ENCODE measurements at regions not wholly inside any gene's neighbourhood (a gene's known extent, or its start where the extent isn't known, plus 50 kb on each side); places are given as distances from the start of the nearest gene placed in this dataset.

GRCh38 chr3:24936574-24936973, 441.9 kb upstream of the THRB start:
- TF ChIP-seq CTCF (IDR thresholded peaks at IDR 0.05) (no peak), TCF7L2 (IDR thresholded peaks at IDR 0.05; ENCODE audit: low read depth, low read length) (no peak), SIN3A (IDR thresholded peaks at IDR 0.05; ENCODE audit: borderline replicate concordance, insufficient read depth, low read depth, low read length) (no peak), REST (IDR thresholded peaks at IDR 0.05; ENCODE audit: insufficient read depth in 1 of 2, low read depth in 2 of 2, low read length in 1 of 2) (no peak), POLR2AphosphoS5 (IDR thresholded peaks at IDR 0.05; ENCODE audit: low read depth, low read length) (no peak)
- no TSS peak for BruUV-seq (replicated peaks)
- no peaks in the 10 kb centered on the region for H3K27me3 ChIP-seq (ENCODE audit: control insufficient read depth, insufficient read depth, low read length)

GRCh38 chr3:24937228-24937627, 442.6 kb upstream of the THRB start:
- no peaks in the 10 kb centered on the region for H3K27me3 ChIP-seq (ENCODE audit: control insufficient read depth, insufficient read depth, low read length)
- ChIA-PET CTCF (no interaction called here), POLR2A (interaction anchor here (0.5 kb wide), 1 partner anchor 325 kb away, joined by 3 read pairs; no protein-coding TSS in a partner anchor)
- H3K36me3 ChIP-seq (ENCODE audit: control insufficient read depth, insufficient read depth, low read length): no peaks in the 10 kb centered on the region
- H3K27ac ChIP-seq (ENCODE audit: low read length): no peak overlapping the region
- DNase-seq (ENCODE audit: low read depth, low spot score) (no peak), ATAC-seq (no peak)
- intact Hi-C loops (cut with micrococcal nuclease; ENCODE audit: unreplicated experiment) (no loop called here), in situ Hi-C loops (cut with HindIII; ENCODE audit: low pct_unique_long_range_greater_than_20kb, low sequenced_read_pairs) (no loop called here)
- no peaks in the 10 kb centered on the region for H3K4me1 ChIP-seq (ENCODE audit: control insufficient read depth, insufficient read depth, low read length)
- no peak overlapping the region for H3K4me3 ChIP-seq (ENCODE audit: low read depth in 2 of 2, low read length in 2 of 2)
- BruUV-seq (replicated peaks): no TSS peak
- TF ChIP-seq CTCF (IDR thresholded peaks at IDR 0.05) (no peak), POLR2AphosphoS5 (IDR thresholded peaks at IDR 0.05; ENCODE audit: low read depth, low read length) (no peak), REST (IDR thresholded peaks at IDR 0.05; ENCODE audit: insufficient read depth in 1 of 2, low read depth in 2 of 2, low read length in 1 of 2) (no peak), TCF7L2 (IDR thresholded peaks at IDR 0.05; ENCODE audit: low read depth, low read length) (no peak), SIN3A (IDR thresholded peaks at IDR 0.05; ENCODE audit: borderline replicate concordance, insufficient read depth, low read depth, low read length) (no peak)
- H3K9me3 ChIP-seq (ENCODE audit: control insufficient read depth, insufficient read depth, low read depth, low read length): no peaks in the 10 kb centered on the region

More at GRCh38 chr3:24936574-24936973, 441.9 kb upstream of the THRB start:
- intact Hi-C loops (cut with micrococcal nuclease; ENCODE audit: unreplicated experiment): no loop called here
- Histone ChIP-seq H3K36me3 (ENCODE audit: control insufficient read depth, insufficient read depth, low read length) (no peaks in the 10 kb centered on the region), H3K27ac (ENCODE audit: low read length) (no peak overlapping the region), H3K4me1 (ENCODE audit: control insufficient read depth, insufficient read depth, low read length) (no peaks in the 10 kb centered on the region), H3K4me3 (ENCODE audit: low read depth in 2 of 2, low read length in 2 of 2) (no peak overlapping the region), H3K9me3 (ENCODE audit: control insufficient read depth, insufficient read depth, low read depth, low read length) (no peaks in the 10 kb centered on the region)
- ATAC-seq: no peak
- POLR2A ChIA-PET: no interaction called here
- DNase-seq (ENCODE audit: low read depth, low spot score): no peak
- CTCF ChIA-PET: no interaction called here
- in situ Hi-C loops (cut with HindIII; ENCODE audit: low pct_unique_long_range_greater_than_20kb, low sequenced_read_pairs): no loop called here
